GM23338 (cell line): ENCODE measurements at regions not wholly inside any gene's neighbourhood (a gene's known extent, or its start where the extent isn't known, plus 50 kb on each side); places are given as distances from the start of the nearest gene placed in this dataset.

ENCODE experiments used
- ATAC-seq: fragments of 200-7000 bp; cut with Tn5 transposase; 3 replicates; pipeline ENCODE4 v1.9.1; 2020
- DNase-seq: peaks from one replicate; pipeline ENCODE4 v3.0.0-alpha.2; 2015; ENCODE audit warnings: low spot score
- H2AFZ ChIP-seq: fragments of 200-600 bp; sonication (generic); 2 replicates; pipeline ENCODE4 v1.8.0; 2016; ENCODE audit warnings: antibody characterized with exemption, mild to moderate bottlenecking, moderate library complexity
- H3F3A ChIP-seq: fragments of 200-600 bp; sonication (generic); replicated peaks from 2 replicates; pipeline ENCODE4 v1.8.0; 2017; ENCODE audit warnings: antibody characterized with exemption, mixed run types, low read depth
- H3K27ac ChIP-seq: fragments of 200-600 bp; sonication (generic); 2 replicates; pipeline ENCODE4 v1.6.1; 2016; ENCODE audit warnings: low read depth
- H3K27me3 ChIP-seq: fragments of 200-600 bp; sonication (generic); 2 replicates; pipeline ENCODE4 v1.8.0; 2016; ENCODE audit warnings: mild to moderate bottlenecking, mixed run types, moderate library complexity; ENCODE audit not compliant: insufficient read depth
- H3K36me3 ChIP-seq: fragments of 200-600 bp; sonication (generic); 2 replicates; pipeline ENCODE4 v1.8.0; 2016; ENCODE audit warnings: mild to moderate bottlenecking; ENCODE audit not compliant: insufficient read depth
- H3K4me1 ChIP-seq: fragments of 200-600 bp; sonication (generic); 2 replicates; pipeline ENCODE4 v1.8.0; 2016; ENCODE audit warnings: mild to moderate bottlenecking, moderate library complexity; ENCODE audit not compliant: insufficient read depth
- H3K4me2 ChIP-seq: fragments of 200-600 bp; sonication (generic); 2 replicates; pipeline ENCODE4 v1.7.1; 2017; ENCODE audit warnings: mixed run types
- H3K4me3 ChIP-seq: fragments of 200-600 bp; sonication (generic); 2 replicates; pipeline ENCODE4 v1.6.1; 2016; ENCODE audit warnings: mixed run types
- H3K79me2 ChIP-seq: fragments of 200-600 bp; sonication (generic); replicated peaks from 2 replicates; pipeline ENCODE4 v1.8.0; 2017; ENCODE audit warnings: mild to moderate bottlenecking; ENCODE audit not compliant: insufficient read depth
- H3K9me2 ChIP-seq: fragments of 200-600 bp; sonication (generic); 2 replicates; pipeline ENCODE4 v1.8.0; 2017; ENCODE audit not compliant: insufficient read depth
- H4K20me1 ChIP-seq: fragments of 200-600 bp; sonication (generic); replicated peaks from 2 replicates; pipeline ENCODE4 v1.8.0; 2017; ENCODE audit warnings: mild to moderate bottlenecking; ENCODE audit not compliant: insufficient read depth
- H3K27ac Mint-ChIP-seq: 2 replicates; pipeline ENCODE4 v1.8.0; 2020; ENCODE audit warnings: inconsistent platforms, mild to moderate bottlenecking, moderate library complexity, mixed read lengths
- H3K27me3 Mint-ChIP-seq: 3 replicates; pipeline ENCODE4 v1.8.0; 2022; ENCODE audit warnings: low read depth, mild to moderate bottlenecking, moderate library complexity, mixed read lengths, inconsistent platforms; ENCODE audit not compliant: insufficient read depth, poor library complexity
- H3K36me3 Mint-ChIP-seq: 3 replicates; pipeline ENCODE4 v1.8.0; 2021; ENCODE audit warnings: low read depth, mild to moderate bottlenecking, inconsistent platforms, moderate library complexity, mixed read lengths
- H3K4me1 Mint-ChIP-seq: 3 replicates; pipeline ENCODE4 v1.8.0; 2020; ENCODE audit warnings: mild to moderate bottlenecking, inconsistent platforms, mixed read lengths
- H3K4me3 Mint-ChIP-seq: 3 replicates; pipeline ENCODE4 v1.8.0; 2021; ENCODE audit warnings: moderate library complexity, mild to moderate bottlenecking, inconsistent platforms, mixed read lengths
- H3K9me3 Mint-ChIP-seq: 3 replicates; pipeline ENCODE4 v1.8.0; 2020; ENCODE audit warnings: moderate library complexity, mild to moderate bottlenecking, inconsistent platforms, mixed read lengths
- CREB1 ChIP-seq: fragments of 250-450 bp; sonication (Bioruptor Pico); IDR thresholded peaks from 2 replicates; pipeline ENCODE4 v1.5.0; 2020; ENCODE audit warnings: low read depth, mild to moderate bottlenecking, moderate library complexity
- CTCF ChIP-seq, 2 experiments: fragments of 200-600 bp in 1 of 2; sonication (generic) in 1 of 2; conservative IDR thresholded peaks; 2 replicates each; pipeline versions ENCODE4 v1.5.1 to v1.6.1; 2016 to 2017; ENCODE audit warnings: antibody characterized with exemption in 2 of 2, low read depth in 2 of 2, mild to moderate bottlenecking in 2 of 2, moderate library complexity in 1 of 2
- ETS1 ChIP-seq: IDR thresholded peaks from 2 replicates; pipeline ENCODE4 v1.6.1; 2016; ENCODE audit warnings: antibody characterized with exemption
- EZH2 ChIP-seq: fragments of 200-600 bp; sonication (generic); IDR thresholded peaks from one replicate; pipeline ENCODE4 v1.8.0; 2017; ENCODE audit warnings: antibody characterized with exemption, mild to moderate bottlenecking, low read depth; ENCODE audit not compliant: unreplicated experiment
- EZH2phosphoT487 ChIP-seq: fragments of 200-600 bp; sonication (generic); IDR thresholded peaks from one replicate; pipeline ENCODE4 v1.8.1; 2018; ENCODE audit warnings: antibody characterized with exemption; ENCODE audit not compliant: unreplicated experiment
- JUNB ChIP-seq: IDR thresholded peaks from one replicate; pipeline ENCODE4 v1.6.1; 2016; ENCODE audit warnings: antibody characterized with exemption; ENCODE audit not compliant: unreplicated experiment
- NANOG ChIP-seq: IDR thresholded peaks from 2 replicates; pipeline ENCODE4 v1.6.1; 2016; ENCODE audit warnings: antibody characterized with exemption, borderline replicate concordance
- POLR2AphosphoS5 ChIP-seq: IDR thresholded peaks from 2 replicates; pipeline ENCODE4 v1.6.1; 2016; ENCODE audit warnings: antibody characterized with exemption, low read depth
- REST ChIP-seq: IDR thresholded peaks from one replicate; pipeline ENCODE4 v1.6.1; 2018; ENCODE audit warnings: antibody characterized with exemption; ENCODE audit not compliant: unreplicated experiment
- STAT1 ChIP-seq: IDR thresholded peaks from one replicate; pipeline ENCODE4 v1.6.1; 2016; ENCODE audit warnings: antibody characterized with exemption; ENCODE audit not compliant: unreplicated experiment
- ZNF114 ChIP-seq: fragments of 250-450 bp; sonication (Bioruptor Pico); IDR thresholded peaks from 2 replicates; pipeline ENCODE4 v1.5.0; 2020; ENCODE audit warnings: mild to moderate bottlenecking, moderate library complexity
- ZNF331 ChIP-seq: fragments of 250-450 bp; sonication (Bioruptor Pico); IDR thresholded peaks from 2 replicates; pipeline ENCODE4 v1.5.0; 2020; ENCODE audit warnings: low read depth, mild to moderate bottlenecking, moderate library complexity
- ZNF462 ChIP-seq: fragments of 250-450 bp; sonication (Bioruptor Pico); IDR thresholded peaks from 2 replicates; pipeline ENCODE4 v1.5.0; 2020; ENCODE audit warnings: mild to moderate bottlenecking, moderate library complexity

DNA sequence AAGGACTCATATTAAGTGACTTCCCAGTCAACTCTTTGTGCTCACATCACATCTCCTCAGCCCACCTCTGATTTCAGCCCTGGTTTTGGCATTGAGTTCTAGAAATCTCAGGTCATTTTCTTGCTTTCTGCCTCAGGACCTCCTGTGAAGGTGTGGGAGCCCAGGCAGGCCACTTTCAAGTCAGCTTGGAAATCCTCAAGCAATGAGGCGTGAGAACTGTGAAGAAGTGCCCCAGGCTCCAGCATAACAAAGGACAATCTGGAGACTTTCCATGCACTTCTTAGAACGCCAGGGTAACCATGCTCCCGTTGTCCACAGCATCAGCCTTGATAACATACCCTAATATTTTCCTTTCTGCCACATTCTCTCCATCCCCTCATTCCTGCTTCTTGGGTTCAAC lies 131.2 kb upstream of the MAP3K1 start:
- TF ChIP-seq JUNB (no peak), ZNF331 (no peak), STAT1 (no peak), ETS1 (no peak), REST (no peak), CTCF (conservative IDR thresholded peaks at IDR 0.05; ENCODE audit: low read depth in 2 of 2) (no peak), POLR2AphosphoS5 (no peak), NANOG (no peak), ZNF114 (CRISPR knock-in tag) (no peak), EZH2 (no peak), ZNF462 (CRISPR knock-in tag) (no peak), CREB1 (no peak), EZH2phosphoT487 (no peak)
- H3K36me3 ChIP-seq, result no peaks in the 10 kb centered on the region
- no peak overlapping the region for H3K4me3 ChIP-seq
- no peaks in the 10 kb centered on the region for H3F3A ChIP-seq
- ATAC-seq, result no peak
- no peak for DNase-seq
- Mint-ChIP-seq H3K27me3 (no peaks in the 10 kb centered on the region), H3K36me3 (no peaks in the 10 kb centered on the region), H3K27ac (no peak overlapping the region), H3K4me1 (peaks cover 14% of the 10 kb centered on the region; the same call in 2 of the 3 replicates), H3K4me3 (no peak overlapping the region), H3K9me3 (no peaks in the 10 kb centered on the region)
- H2AFZ ChIP-seq, result peak overlapping the region; percentile 14; the same call in 1 of the 2 replicates
- H3K27me3 ChIP-seq, result no peaks in the 10 kb centered on the region
- H3K4me2 ChIP-seq, result no peak overlapping the region
- H3K79me2 ChIP-seq, result no peaks in the 10 kb centered on the region
- H4K20me1 ChIP-seq, result no peaks in the 10 kb centered on the region
- H3K9me2 ChIP-seq, result no peaks in the 10 kb centered on the region
- H3K27ac ChIP-seq, result no peak overlapping the region
- peaks cover 7% of the 10 kb centered on the region for H3K4me1 ChIP-seq
